ENCODE measurements at regions not wholly inside any gene's neighbourhood (a gene's known extent, or its start where the extent isn't known, plus 50 kb on each side); places are given as distances from the start of the nearest gene placed in this dataset.

GRCh38 chr11:112861356-112861755 is 99.9 kb upstream of the NCAM1 start:
- no peak for DNase-seq

GRCh38 chr11:112863305-112863704 is 97.9 kb upstream of the NCAM1 start:
- no peak for DNase-seq
- H3K9me3 ChIP-seq: peaks cover 6% of the 10 kb centered on the region
- no peak overlapping the region for H3K4me3 ChIP-seq
- H3K27me3 ChIP-seq: no peaks in the 10 kb centered on the region
- H3K36me3 ChIP-seq: no peaks in the 10 kb centered on the region

More at GRCh38 chr11:112861356-112861755, 99.9 kb upstream of the NCAM1 start:
- Histone ChIP-seq H3K9me3 (peaks cover 6% of the 10 kb centered on the region), H3K36me3 (no peaks in the 10 kb centered on the region), H3K4me3 (no peak overlapping the region), H3K27me3 (no peaks in the 10 kb centered on the region)

GRCh38 chr11:112864672-112865071 is 96.5 kb upstream of the NCAM1 start:
- no peak for DNase-seq
- Histone ChIP-seq H3K36me3 (no peaks in the 10 kb centered on the region), H3K27me3 (no peaks in the 10 kb centered on the region), H3K9me3 (peaks cover 6% of the 10 kb centered on the region), H3K4me3 (no peak overlapping the region)

GRCh38 chr11:112871909-112872500 is 89.2 kb upstream of the NCAM1 start:
- DNase-seq: no peak
- no peak overlapping the region for H3K4me3 ChIP-seq
- H3K27me3 ChIP-seq: no peaks in the 10 kb centered on the region; the same call in 1 of the 2 replicates
- no peaks in the 10 kb centered on the region for H3K9me3 ChIP-seq
- H3K36me3 ChIP-seq: no peaks in the 10 kb centered on the region

GRCh38 chr11:112874980-112875379 is 86.2 kb upstream of the NCAM1 start:
- DNase-seq: no peak
- Histone ChIP-seq H3K36me3 (no peaks in the 10 kb centered on the region), H3K9me3 (no peaks in the 10 kb centered on the region), H3K27me3 (no peaks in the 10 kb centered on the region; the same call in 1 of the 2 replicates), H3K4me3 (no peak overlapping the region)

- Histone ChIP-seq H3K36me3 (no peaks in the 10 kb centered on the region), H3K4me3 (no peak overlapping the region), H3K9me3 (no peaks in the 10 kb centered on the region), H3K27me3 (no peaks in the 10 kb centered on the region; the same call in 1 of the 2 replicates)
- no peak for DNase-seq
These were observed 83.6 kb upstream of the NCAM1 start for GRCh38 chr11:112877581-112877980.

- no peak overlapping the region for H3K4me3 ChIP-seq
- no peaks in the 10 kb centered on the region for H3K9me3 ChIP-seq
- DNase-seq: no peak
- no peaks in the 10 kb centered on the region; the same call in 1 of the 2 replicates for H3K27me3 ChIP-seq
- H3K36me3 ChIP-seq: no peaks in the 10 kb centered on the region
These were observed 83.1 kb upstream of the NCAM1 start for GRCh38 chr11:112878033-112878601.

GRCh38 chr11:112880495-112880894 is 80.7 kb upstream of the NCAM1 start:
- Histone ChIP-seq H3K9me3 (no peaks in the 10 kb centered on the region), H3K4me3 (no peak overlapping the region), H3K36me3 (no peaks in the 10 kb centered on the region), H3K27me3 (no peaks in the 10 kb centered on the region; the same call in 1 of the 2 replicates)
- DNase-seq: no peak

GRCh38 chr11:112881461-112881860 is 79.8 kb upstream of the NCAM1 start:
- H3K4me3 ChIP-seq: peak overlapping the region; percentile 39
- no peaks in the 10 kb centered on the region for H3K36me3 ChIP-seq
- DNase-seq: peak; percentile 75
- H3K27me3 ChIP-seq: no peaks in the 10 kb centered on the region
- no peaks in the 10 kb centered on the region for H3K9me3 ChIP-seq

GRCh38 chr11:112882494-112883381 is 78.5 kb upstream of the NCAM1 start:
- no peaks in the 10 kb centered on the region for H3K36me3 ChIP-seq
- no peaks in the 10 kb centered on the region for H3K27me3 ChIP-seq
- DNase-seq: peak; percentile 15
- H3K4me3 ChIP-seq: no peak overlapping the region
- H3K9me3 ChIP-seq: no peaks in the 10 kb centered on the region

- peak overlapping the region; percentile 14; the same call in 1 of the 2 replicates for H3K4me3 ChIP-seq
- no peaks in the 10 kb centered on the region for H3K36me3 ChIP-seq
- H3K9me3 ChIP-seq: no peaks in the 10 kb centered on the region
- H3K27me3 ChIP-seq: no peaks in the 10 kb centered on the region
- DNase-seq: peak; percentile 42
These were observed 77.0 kb upstream of the NCAM1 start for GRCh38 chr11:112884012-112884767.

- no peak for DNase-seq
- H3K9me3 ChIP-seq: no peaks in the 10 kb centered on the region
These were observed 75.3 kb upstream of the NCAM1 start for GRCh38 chr11:112885744-112886433.

GRCh38 chr11:112886434-112887370 is 74.5 kb upstream of the NCAM1 start:
- no peak for DNase-seq
- H3K4me3 ChIP-seq: no peak overlapping the region
- no peaks in the 10 kb centered on the region for H3K9me3 ChIP-seq
- H3K36me3 ChIP-seq: no peaks in the 10 kb centered on the region
- no peaks in the 10 kb centered on the region for H3K27me3 ChIP-seq

More at GRCh38 chr11:112885744-112886433, 75.3 kb upstream of the NCAM1 start:
- H3K36me3 ChIP-seq: no peaks in the 10 kb centered on the region
- H3K4me3 ChIP-seq: no peak overlapping the region
- no peaks in the 10 kb centered on the region for H3K27me3 ChIP-seq

- Histone ChIP-seq H3K27me3 (no peaks in the 10 kb centered on the region), H3K36me3 (no peaks in the 10 kb centered on the region), H3K9me3 (no peaks in the 10 kb centered on the region), H3K4me3 (no peak overlapping the region)
- no peak for DNase-seq
These were observed 71.8 kb upstream of the NCAM1 start for GRCh38 chr11:112889446-112889845.

- Histone ChIP-seq H3K27me3 (no peaks in the 10 kb centered on the region), H3K4me3 (no peak overlapping the region), H3K36me3 (no peaks in the 10 kb centered on the region), H3K9me3 (no peaks in the 10 kb centered on the region)
- no peak for DNase-seq
These were observed 61.8 kb upstream of the NCAM1 start for GRCh38 chr11:112899235-112900006.

Data from MG63 (cell line).